ENCODE measurements at regions not wholly inside any gene's neighbourhood (a gene's known extent, or its start where the extent isn't known, plus 50 kb on each side); places are given as distances from the start of the nearest gene placed in this dataset.

GRCh38 chr3:152760591-152760990, 74.3 kb upstream of the P2RY1 start:
- Mint-ChIP-seq H3K4me3 (ENCODE audit: unreplicated experiment) (no peak overlapping the region), H3K9me3 (ENCODE audit: unreplicated experiment) (peaks cover 4% of the 10 kb centered on the region), H3K27ac (ENCODE audit: unreplicated experiment) (no peak overlapping the region), H3K27me3 (ENCODE audit: unreplicated experiment) (no peaks in the 10 kb centered on the region), H3K4me1 (ENCODE audit: low read depth, unreplicated experiment) (no peaks in the 10 kb centered on the region), H3K36me3 (ENCODE audit: unreplicated experiment) (peaks cover 9% of the 10 kb centered on the region)
- no peak for DNase-seq
- no peak for TF ChIP-seq CTCF (IDR thresholded peaks at IDR 0.05; ENCODE audit: partially characterized antibody, unreplicated experiment)

- Mint-ChIP-seq H3K4me1 (ENCODE audit: low read depth, unreplicated experiment) (no peaks in the 10 kb centered on the region), H3K27ac (ENCODE audit: unreplicated experiment) (no peak overlapping the region), H3K36me3 (ENCODE audit: unreplicated experiment) (peaks cover 9% of the 10 kb centered on the region), H3K27me3 (ENCODE audit: unreplicated experiment) (peaks cover 5% of the 10 kb centered on the region), H3K4me3 (ENCODE audit: unreplicated experiment) (no peak overlapping the region), H3K9me3 (ENCODE audit: unreplicated experiment) (peaks cover 4% of the 10 kb centered on the region)
- no peak for TF ChIP-seq CTCF (IDR thresholded peaks at IDR 0.05; ENCODE audit: partially characterized antibody, unreplicated experiment)
- no peak for DNase-seq
Measured at GRCh38 chr3:152768478-152768877, 66.5 kb upstream of the P2RY1 start.

GRCh38 chr3:152769523-152769922, 65.4 kb upstream of the P2RY1 start:
- Mint-ChIP-seq H3K4me3 (ENCODE audit: unreplicated experiment) (no peak overlapping the region), H3K9me3 (ENCODE audit: unreplicated experiment) (peaks cover 4% of the 10 kb centered on the region), H3K4me1 (ENCODE audit: low read depth, unreplicated experiment) (no peaks in the 10 kb centered on the region), H3K27me3 (ENCODE audit: unreplicated experiment) (peaks cover 5% of the 10 kb centered on the region), H3K36me3 (ENCODE audit: unreplicated experiment) (peaks cover 9% of the 10 kb centered on the region), H3K27ac (ENCODE audit: unreplicated experiment) (no peak overlapping the region)
- DNase-seq = no peak
- no peak for TF ChIP-seq CTCF (IDR thresholded peaks at IDR 0.05; ENCODE audit: partially characterized antibody, unreplicated experiment)

- DNase-seq = no peak
- peaks cover 3% of the 10 kb centered on the region for H3K36me3 Mint-ChIP-seq (ENCODE audit: unreplicated experiment)
- H3K9me3 Mint-ChIP-seq (ENCODE audit: unreplicated experiment) = no peaks in the 10 kb centered on the region
- H3K4me3 Mint-ChIP-seq (ENCODE audit: unreplicated experiment) = no peak overlapping the region
- peaks cover 5% of the 10 kb centered on the region for H3K27me3 Mint-ChIP-seq (ENCODE audit: unreplicated experiment)
- no peak for TF ChIP-seq CTCF (IDR thresholded peaks at IDR 0.05; ENCODE audit: partially characterized antibody, unreplicated experiment)
- no peak overlapping the region for H3K27ac Mint-ChIP-seq (ENCODE audit: unreplicated experiment)
- no peaks in the 10 kb centered on the region for H3K4me1 Mint-ChIP-seq (ENCODE audit: low read depth, unreplicated experiment)
Measured at GRCh38 chr3:152770296-152770695, 64.6 kb upstream of the P2RY1 start.

- H3K36me3 Mint-ChIP-seq (ENCODE audit: unreplicated experiment) = no peaks in the 10 kb centered on the region
- no peaks in the 10 kb centered on the region for H3K9me3 Mint-ChIP-seq (ENCODE audit: unreplicated experiment)
- no peak overlapping the region for H3K27ac Mint-ChIP-seq (ENCODE audit: unreplicated experiment)
- H3K4me3 Mint-ChIP-seq (ENCODE audit: unreplicated experiment) = no peak overlapping the region
- no peak for DNase-seq
- TF ChIP-seq CTCF (IDR thresholded peaks at IDR 0.05; ENCODE audit: partially characterized antibody, unreplicated experiment) = no peak
- H3K4me1 Mint-ChIP-seq (ENCODE audit: low read depth, unreplicated experiment) = no peaks in the 10 kb centered on the region
- peaks cover 3% of the 10 kb centered on the region for H3K27me3 Mint-ChIP-seq (ENCODE audit: unreplicated experiment)
Measured at GRCh38 chr3:152771120-152771519, 63.8 kb upstream of the P2RY1 start.

Measured in glutamatergic neuron (in vitro differentiated cells).